GM19372 (cell line): ENCODE measurements at regions not wholly inside any gene's neighbourhood (a gene's known extent, or its start where the extent isn't known, plus 50 kb on each side); places are given as distances from the start of the nearest gene placed in this dataset.
"Not testable (repeated sequence)": the region's sequence is repeated elsewhere in the genome, so short reads cannot be mapped to it uniquely, and the experiment has no call there.

Experiments
- ATAC-seq: cut with Tn5 transposase; IDR thresholded peaks from one replicate; pipeline ENCODE4 v1.9.1; 2021; ENCODE audit warnings: mild to moderate bottlenecking, low read depth, moderate library complexity; ENCODE audit not compliant: unreplicated experiment

GRCh38 chr1:149352205-149352604 lies 122.6 kb upstream of the NBPF19 start:
- not testable (repeated sequence) for ATAC-seq

DNA sequence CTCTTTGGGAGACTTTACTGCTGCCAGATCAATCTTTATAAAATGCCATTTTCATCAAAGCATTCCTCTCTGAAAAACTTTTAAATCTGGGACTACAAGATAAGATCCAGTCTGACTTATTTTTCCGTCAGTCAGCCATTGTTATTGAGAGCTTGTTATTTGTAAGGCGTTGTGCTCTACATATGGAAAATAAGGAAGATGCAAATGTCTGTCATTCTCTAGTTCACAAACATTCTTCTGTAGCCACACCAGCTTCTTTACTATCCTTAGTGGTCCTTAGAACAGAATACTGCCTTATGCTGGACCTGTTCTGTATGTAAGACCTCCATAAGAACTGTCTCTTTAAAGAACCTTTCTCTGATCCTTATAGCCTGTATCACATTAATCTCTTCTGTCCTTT lies 120.3 kb upstream of the NBPF19 start:
- ATAC-seq = not testable (repeated sequence)

DNA sequence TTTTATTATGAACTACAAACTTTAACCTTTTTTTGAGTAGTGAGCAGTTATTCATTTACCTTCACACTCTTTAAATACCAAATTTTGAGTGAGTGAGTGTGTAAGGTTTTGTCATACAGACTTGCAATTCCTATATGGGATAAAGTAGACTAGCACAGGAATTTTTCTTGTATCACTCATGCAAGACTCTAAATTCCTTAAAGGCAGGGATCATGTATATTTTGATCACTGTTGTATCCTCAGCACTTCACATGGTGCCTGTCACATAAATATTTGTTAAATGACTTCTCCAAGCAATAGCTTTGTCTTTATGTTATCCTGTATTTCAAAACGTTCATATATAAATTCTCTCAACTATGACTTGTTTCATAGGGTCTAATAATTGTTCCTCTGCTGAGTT lies 119.1 kb upstream of the NBPF19 start:
- not testable (repeated sequence) for ATAC-seq

DNA sequence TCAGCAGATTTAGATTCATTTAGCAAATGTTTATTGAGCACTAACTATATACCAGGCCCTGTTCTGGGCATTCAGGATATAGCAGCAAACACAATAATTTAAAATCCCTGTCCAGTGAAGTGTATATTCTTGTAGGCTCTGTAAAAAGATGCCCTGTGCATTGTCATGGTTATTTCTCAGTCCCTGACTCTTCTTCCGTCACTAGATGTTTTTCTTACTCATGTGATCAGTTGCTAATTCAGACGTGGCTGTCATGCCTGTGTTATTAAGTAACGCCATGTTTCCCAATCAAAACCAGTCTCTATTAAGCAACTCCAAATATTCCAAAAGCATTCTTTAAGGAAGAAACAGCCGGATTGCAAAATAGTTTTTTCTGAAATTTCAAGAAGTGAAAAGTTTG lies 118.7 kb upstream of the NBPF19 start:
- not testable (repeated sequence) for ATAC-seq

- ATAC-seq = not testable (repeated sequence)
Measured at GRCh38 chr1:149360351-149360750, 114.5 kb upstream of the NBPF19 start.

GRCh38 chr1:149361310-149361709 lies 113.5 kb upstream of the NBPF19 start:
- ATAC-seq = not testable (repeated sequence)

DNA sequence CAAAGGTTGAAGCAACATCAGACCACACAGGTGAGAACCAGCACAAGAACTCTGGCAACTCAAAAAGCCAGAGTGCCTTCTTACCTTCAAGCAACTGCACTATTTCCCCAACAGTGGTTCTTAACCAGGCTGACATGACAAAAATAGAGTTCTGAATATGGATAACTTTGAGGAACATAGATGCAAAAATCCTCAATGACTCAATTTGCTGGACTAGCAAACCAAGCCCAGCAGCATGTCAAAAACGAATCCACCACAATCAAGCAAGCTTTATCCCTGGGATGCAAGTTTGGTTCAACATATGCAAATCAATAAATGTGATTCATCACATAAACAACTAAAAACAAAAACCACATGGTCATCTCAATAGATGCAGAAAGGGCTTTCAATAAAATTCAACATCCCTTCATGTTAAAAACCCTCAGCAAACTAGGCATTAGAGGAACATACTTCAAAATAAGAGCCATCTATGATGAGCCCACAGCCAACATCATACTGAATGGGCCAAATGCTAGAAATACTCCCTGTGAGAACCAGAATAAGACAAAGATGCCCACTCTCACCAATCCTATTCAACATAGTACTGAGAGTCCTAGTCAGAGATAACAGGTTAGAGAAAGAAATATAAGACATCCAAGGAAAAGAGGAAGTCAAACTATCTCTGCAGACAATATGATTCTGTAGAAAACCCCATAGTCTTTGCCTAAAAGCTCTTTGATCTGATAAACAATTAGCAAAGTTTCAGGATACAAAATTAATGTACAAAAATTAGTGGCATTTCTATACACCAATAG lies 110.5 kb upstream of the NBPF19 start:
- ATAC-seq = not testable (repeated sequence)

DNA sequence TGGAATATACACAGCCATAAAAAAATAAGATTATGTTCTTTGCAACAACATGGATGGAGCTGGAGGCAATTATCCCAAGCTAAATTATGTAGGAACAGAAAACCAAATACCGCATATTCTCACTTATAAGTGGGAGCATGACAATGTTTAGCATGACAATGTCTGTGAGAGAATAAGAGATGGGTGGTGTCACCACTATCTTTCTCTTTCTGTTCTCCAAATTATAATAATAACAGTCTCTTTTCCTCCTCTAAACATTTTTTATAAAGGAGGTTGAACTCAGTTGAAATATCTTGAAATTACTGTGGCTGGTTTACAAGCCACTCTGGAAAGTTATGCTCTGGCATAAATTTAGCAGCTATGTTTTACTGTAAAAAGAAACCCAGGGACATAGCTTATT lies 108.4 kb upstream of the NBPF19 start:
- ATAC-seq = not testable (repeated sequence)

DNA sequence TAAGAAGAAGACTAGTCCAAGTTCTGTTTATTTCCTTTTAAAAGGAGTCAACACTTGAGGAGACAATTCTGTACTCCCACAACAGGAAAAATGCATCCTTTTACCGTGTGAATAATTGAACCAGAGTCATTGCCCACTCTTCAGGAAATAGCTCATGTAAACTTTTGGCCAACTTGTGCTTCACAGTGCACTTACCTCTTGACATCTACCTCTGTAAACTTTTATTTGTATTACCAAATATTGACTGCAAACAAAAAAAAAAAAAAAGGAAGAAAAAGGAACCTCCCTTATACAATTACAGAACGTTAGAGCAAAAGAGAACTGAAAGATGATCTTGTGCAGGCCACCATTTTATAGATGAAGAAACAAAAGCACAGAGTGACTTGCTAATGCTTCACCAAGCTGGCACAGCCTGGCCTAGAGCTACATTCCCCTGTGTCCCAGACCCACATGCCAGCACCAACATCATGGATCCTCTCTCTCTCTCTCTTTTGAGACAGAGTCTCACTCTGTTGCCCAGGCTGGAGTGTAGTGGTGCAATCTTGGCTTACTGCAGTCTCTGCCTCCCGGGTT lies 107.3 kb upstream of the NBPF19 start:
- not testable (repeated sequence) for ATAC-seq

- not testable (repeated sequence) for ATAC-seq
Measured at GRCh38 chr1:149368337-149368736, 106.5 kb upstream of the NBPF19 start.

- not testable (repeated sequence) for ATAC-seq
Measured at GRCh38 chr1:149369081-149369480, 105.8 kb upstream of the NBPF19 start.

DNA sequence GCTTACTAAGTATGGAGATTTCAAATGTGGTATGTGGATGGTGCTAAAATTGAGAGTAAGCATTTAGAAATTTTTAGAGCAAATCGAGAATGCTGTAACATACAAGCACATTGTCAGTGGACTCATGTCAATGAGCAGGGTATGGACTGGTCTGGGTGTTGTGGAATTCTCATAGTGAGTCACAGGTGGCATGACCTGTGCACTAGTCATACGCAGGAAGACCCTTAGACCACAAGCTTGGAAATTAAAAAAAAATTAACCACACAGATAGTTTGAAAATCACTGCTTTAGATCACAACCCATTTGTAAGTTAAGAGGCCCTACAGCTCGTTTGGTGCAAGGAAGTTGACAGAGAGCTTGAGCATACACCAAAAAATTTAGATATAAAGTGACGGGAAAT lies 102.9 kb upstream of the NBPF19 start:
- not testable (repeated sequence) for ATAC-seq

GRCh38 chr1:149378462-149378861 lies 96.4 kb upstream of the NBPF19 start:
- ATAC-seq = not testable (repeated sequence)

GRCh38 chr1:149390173-149390926 lies 84.5 kb upstream of the NBPF19 start:
- not testable (repeated sequence) for ATAC-seq

DNA sequence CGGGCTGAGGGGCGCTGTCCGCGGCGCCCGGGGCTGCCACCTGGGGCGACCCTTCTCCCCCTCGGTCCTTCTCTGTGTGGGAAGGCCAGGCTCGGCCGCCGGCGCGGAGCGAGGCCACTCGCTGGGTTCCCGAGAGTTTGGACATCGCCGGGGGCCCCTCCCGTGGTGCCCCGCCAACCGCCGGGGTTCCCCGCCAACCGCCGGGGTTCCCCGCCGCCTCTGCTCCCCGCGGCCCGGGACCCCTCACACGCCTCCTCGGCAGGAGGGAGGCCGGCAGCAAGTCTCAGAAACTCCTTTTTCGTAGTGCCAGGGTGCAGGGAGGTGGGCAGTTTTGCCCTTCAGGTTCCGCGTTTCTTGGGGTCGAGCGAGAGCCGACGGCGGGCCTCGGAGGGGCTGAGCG lies 83.9 kb upstream of the NBPF19 start:
- ATAC-seq = not testable (repeated sequence)

DNA sequence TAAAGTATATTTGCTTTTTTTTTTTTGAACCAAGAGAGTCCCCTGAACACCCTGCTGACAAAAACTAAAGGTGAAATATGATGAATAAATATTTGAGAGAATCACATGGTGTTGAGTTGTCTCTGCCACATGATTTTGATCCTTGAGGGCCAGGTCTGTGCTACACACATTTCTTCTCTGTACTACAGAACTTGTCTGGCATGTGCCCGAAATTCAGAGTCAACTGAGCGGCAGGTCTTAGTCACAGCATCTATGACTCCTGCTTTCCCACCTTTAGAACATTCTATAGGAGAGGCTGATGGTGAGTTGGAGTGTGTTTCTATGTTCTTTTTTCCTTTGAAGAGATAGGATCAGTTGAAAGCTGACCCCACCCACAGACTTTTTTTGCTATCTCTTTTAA lies 79.0 kb upstream of the NBPF19 start:
- not testable (repeated sequence) for ATAC-seq

DNA sequence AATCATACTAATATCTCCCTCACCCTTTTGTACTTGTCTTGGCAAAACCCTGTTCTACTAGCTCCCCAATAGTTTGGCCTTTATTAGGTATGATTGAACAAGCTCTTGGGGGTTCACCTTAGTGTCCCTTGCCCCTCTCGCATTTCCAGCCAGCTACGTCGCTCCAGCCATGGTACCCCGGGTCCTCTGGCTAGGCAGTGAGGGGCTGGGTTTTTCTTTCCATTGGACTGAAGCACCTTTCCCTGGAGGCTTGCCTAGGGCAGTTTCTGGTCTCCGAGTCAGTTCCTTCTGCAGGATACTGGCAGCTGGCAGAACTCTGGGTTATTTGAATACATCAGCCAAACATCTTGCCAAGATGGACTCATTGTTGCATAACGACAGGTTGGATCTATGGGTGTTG lies 76.3 kb upstream of the NBPF19 start:
- ATAC-seq = not testable (repeated sequence)

DNA sequence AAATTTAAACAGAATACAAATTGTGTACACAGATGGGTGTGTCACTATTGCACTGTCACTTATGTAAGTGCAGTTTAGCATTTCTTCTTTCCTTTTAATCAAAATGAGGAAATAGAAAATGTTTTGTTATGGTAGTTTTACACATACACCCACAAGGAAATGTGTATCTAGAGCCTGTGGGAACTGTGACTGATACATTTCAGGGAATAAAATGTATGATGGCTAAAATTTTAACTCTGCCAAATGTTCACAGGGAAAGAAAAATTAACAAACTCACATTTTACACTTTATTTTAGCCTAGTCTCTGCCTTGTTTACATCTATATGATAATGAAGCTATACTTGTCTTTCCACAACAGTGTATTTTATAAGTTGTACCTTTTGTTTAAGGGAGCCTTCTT lies 66.4 kb upstream of the NBPF19 start:
- not testable (repeated sequence) for ATAC-seq

DNA sequence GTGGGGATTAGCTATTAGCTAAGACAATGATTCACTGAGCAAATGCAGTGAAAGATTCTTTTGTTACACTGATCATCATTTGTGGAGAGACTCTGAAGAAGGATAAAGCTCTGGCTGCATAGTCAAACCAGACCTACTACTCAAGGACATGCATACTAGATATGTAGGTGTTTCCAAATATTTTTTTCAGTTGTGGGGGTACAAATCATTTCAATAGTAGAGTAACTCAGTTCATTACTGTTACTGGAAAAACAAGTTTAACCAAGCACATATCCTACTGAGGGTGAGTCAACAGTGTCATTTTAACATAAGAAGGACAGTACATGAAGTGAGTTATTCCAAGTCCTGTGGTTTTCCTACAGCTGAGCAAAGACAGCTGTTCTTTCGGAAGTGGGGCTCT lies 59.5 kb upstream of the NBPF19 start:
- not testable (repeated sequence) for ATAC-seq

DNA sequence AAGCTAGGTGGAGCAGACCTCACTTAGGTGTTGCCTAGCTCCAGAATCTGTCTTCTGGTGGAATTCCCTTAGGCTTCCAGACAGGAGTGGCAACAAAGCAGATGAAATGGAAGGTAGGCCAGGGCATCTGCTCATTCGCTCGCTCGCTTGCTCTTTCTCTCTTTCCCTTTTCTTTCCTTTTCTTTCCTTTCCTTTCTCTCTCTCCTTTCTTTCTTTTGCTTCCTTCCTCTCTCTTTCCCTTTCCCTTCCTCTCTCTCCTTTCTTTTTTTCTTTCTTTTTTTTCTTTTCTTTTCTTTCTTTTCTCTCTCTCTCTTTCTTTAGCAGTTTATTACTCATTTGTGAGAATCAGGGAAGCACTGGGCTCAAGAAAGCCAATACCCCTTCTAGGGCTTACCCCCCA lies 56.1 kb upstream of the NBPF19 start:
- ATAC-seq = not testable (repeated sequence)

DNA sequence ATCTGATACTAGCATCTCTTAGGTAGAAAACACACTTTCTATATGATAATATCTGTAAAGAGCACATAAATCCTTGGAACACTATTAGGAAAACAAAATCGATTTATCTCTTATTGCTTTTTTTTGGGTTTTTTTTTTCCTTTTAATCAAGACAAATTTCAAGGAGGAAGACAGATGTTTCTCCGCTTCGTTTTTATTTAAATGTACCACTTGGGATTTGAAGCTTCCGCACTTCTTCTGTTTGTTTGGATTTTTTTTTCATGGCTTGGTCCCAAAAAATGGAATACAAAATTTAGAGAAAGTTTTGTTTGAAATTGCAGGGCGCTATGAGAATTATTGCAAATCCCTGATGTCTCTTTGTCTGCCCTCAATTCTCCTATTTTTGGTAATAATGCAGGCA lies 51.7 kb upstream of the NBPF19 start:
- not testable (repeated sequence) for ATAC-seq
